GM12878 (cell line): ENCODE measurements at regions not wholly inside any gene's neighbourhood (a gene's known extent, or its start where the extent isn't known, plus 50 kb on each side); places are given as distances from the start of the nearest gene placed in this dataset.

ENCODE experiments used
- CEBPB ChIP-seq, 2 experiments: fragments of 150-350 bp in 1 of 2; IDR thresholded peaks; 2 replicates each; pipeline ENCODE4 v1.6.1; 2012 to 2014; ENCODE audit warnings: low read depth in 2 of 2, low read length in 2 of 2, borderline replicate concordance in 1 of 2, inconsistent platforms in 1 of 2
- CHD1 ChIP-seq: IDR thresholded peaks from 2 replicates; pipeline ENCODE4 v1.6.1; 2012; ENCODE audit warnings: low read depth, low read length, improper control_type of control experiment
- CREB1 ChIP-seq: IDR thresholded peaks from 2 replicates; pipeline ENCODE4 v1.6.1; 2012; ENCODE audit warnings: low read depth, mild to moderate bottlenecking, inconsistent platforms
- DPF2 ChIP-seq: fragments of 450-650 bp; IDR thresholded peaks from 2 replicates; pipeline ENCODE4 v1.6.1; 2017; ENCODE audit warnings: mild to moderate bottlenecking
- FOS ChIP-seq: IDR thresholded peaks from 3 replicates; pipeline ENCODE4 v1.6.1; 2011; ENCODE audit warnings: borderline replicate concordance; ENCODE audit not compliant: insufficient read length; ENCODE audit errors: extremely low read depth
- GABPA ChIP-seq: IDR thresholded peaks from 2 replicates; pipeline ENCODE4 v1.6.1; 2014; ENCODE audit warnings: antibody characterized with exemption, low read depth, mild to moderate bottlenecking, inconsistent platforms
- KAT2A ChIP-seq: conservative IDR thresholded peaks from 2 replicates; pipeline ENCODE4 v1.6.1; 2011; ENCODE audit warnings: low read depth, low read length; ENCODE audit not compliant: control insufficient read depth
- MEF2B ChIP-seq: fragments of 450-650 bp; IDR thresholded peaks from 2 replicates; pipeline ENCODE4 v1.6.1; 2018; ENCODE audit warnings: mild to moderate bottlenecking, moderate library complexity; ENCODE audit not compliant: partially characterized antibody, poor library complexity, severe bottlenecking
- MXI1 ChIP-seq: fragments of 150-350 bp; IDR thresholded peaks from 2 replicates; pipeline ENCODE4 v1.6.1; 2011; ENCODE audit warnings: low read depth, mild to moderate bottlenecking, inconsistent platforms, low read length, improper control_type of control experiment
- SIN3A ChIP-seq: IDR thresholded peaks from 2 replicates; pipeline ENCODE4 v1.6.1; 2012; ENCODE audit warnings: low read depth, low read length, improper control_type of control experiment
- SMAD1 ChIP-seq: fragments of 450-650 bp; IDR thresholded peaks from 2 replicates; pipeline ENCODE4 v1.6.1; 2018; ENCODE audit warnings: mild to moderate bottlenecking, low read depth; ENCODE audit not compliant: partially characterized antibody
- SPI1 ChIP-seq: IDR thresholded peaks from 2 replicates; pipeline ENCODE4 v1.6.1; 2011; ENCODE audit warnings: low read depth, mild to moderate bottlenecking, low read length, moderate library complexity, borderline replicate concordance; ENCODE audit not compliant: insufficient read depth
- ZNF217 ChIP-seq: fragments of 450-650 bp; IDR thresholded peaks from 2 replicates; pipeline ENCODE4 v1.6.1; 2017; ENCODE audit warnings: antibody characterized with exemption, mild to moderate bottlenecking
- TF ChIP-seq, protein P1 (sequence below), 3 experiments: IDR thresholded peaks in 2 of 3; conservative IDR thresholded peaks in 1 of 3; 2 replicates each; pipeline ENCODE4 v1.5.1; 2011; ENCODE audit warnings: low read depth in 3 of 3, low read length in 3 of 3, mild to moderate bottlenecking in 3 of 3, control low read depth in 2 of 3, moderate library complexity in 2 of 3, inconsistent platforms in 1 of 3, mixed read lengths in 1 of 3; ENCODE audit not compliant: control insufficient read depth in 2 of 3, insufficient read depth in 1 of 3; ENCODE audit errors: extremely low read depth in 1 of 3
- TF ChIP-seq, protein P2 (sequence below): fragments of 450-650 bp; formaldehyde crosslinking; IDR thresholded peaks from 2 replicates; pipeline ENCODE4 v1.5.0; 2022; ENCODE audit warnings: mild to moderate bottlenecking, missing genetic modification characterization
- TF ChIP-seq, protein P3 (sequence below): IDR thresholded peaks from 2 replicates; pipeline ENCODE4 v1.6.1; 2012; ENCODE audit warnings: improper control_type of control experiment, low read depth, low read length; ENCODE audit not compliant: insufficient replicate concordance
- TF ChIP-seq, protein P4 (sequence below): fragments of 450-650 bp; IDR thresholded peaks from 2 replicates; pipeline ENCODE4 v1.6.1; 2017; ENCODE audit warnings: low read depth, mild to moderate bottlenecking, moderate library complexity

DNA sequence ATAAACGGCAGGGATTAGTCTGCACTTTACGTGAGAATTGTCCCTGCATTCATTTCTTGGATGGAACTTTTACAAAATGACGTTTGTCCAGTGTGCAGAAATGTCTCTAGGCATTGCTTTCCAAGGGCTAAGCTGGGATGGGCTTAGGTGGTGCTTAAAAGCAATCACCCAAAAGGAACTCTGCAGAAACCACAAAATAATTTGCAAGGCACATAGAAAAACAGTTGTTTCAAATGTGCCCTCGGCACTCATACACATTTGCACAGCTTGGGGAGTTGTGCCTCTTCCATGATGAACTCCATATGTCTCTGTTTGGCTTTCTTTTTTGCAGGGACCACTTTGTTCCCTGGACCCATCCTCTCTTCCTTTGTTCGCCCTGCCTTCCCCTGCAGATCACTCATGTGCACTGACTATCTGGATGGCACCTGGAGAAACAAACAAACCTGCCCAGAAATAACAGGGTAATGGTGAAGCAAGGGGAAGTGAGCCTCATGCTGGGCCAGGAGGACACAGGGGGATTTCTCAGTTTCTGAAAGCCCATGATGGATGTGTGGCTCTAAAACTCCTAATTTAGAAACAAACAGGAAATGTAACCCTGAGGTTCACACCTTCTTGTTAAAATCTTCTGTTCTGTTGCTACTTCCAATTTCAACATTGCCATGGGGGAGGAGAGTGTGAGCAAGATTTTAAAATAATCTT is 150.2 kb downstream of the SNX19 start (continued):
- TF ChIP-seq, protein P1, sequence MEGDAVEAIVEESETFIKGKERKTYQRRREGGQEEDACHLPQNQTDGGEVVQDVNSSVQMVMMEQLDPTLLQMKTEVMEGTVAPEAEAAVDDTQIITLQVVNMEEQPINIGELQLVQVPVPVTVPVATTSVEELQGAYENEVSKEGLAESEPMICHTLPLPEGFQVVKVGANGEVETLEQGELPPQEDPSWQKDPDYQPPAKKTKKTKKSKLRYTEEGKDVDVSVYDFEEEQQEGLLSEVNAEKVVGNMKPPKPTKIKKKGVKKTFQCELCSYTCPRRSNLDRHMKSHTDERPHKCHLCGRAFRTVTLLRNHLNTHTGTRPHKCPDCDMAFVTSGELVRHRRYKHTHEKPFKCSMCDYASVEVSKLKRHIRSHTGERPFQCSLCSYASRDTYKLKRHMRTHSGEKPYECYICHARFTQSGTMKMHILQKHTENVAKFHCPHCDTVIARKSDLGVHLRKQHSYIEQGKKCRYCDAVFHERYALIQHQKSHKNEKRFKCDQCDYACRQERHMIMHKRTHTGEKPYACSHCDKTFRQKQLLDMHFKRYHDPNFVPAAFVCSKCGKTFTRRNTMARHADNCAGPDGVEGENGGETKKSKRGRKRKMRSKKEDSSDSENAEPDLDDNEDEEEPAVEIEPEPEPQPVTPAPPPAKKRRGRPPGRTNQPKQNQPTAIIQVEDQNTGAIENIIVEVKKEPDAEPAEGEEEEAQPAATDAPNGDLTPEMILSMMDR (IDR thresholded peaks at IDR 0.05 in 2 of 3, conservative IDR thresholded peaks at IDR 0.05 in 1 of 3; ENCODE audit: control insufficient read depth in 2 of 3, extremely low read depth in 1 of 3, insufficient read depth in 1 of 3, low read depth in 3 of 3, low read length in 3 of 3), result no peak
- TF ChIP-seq MXI1 (no peak; the same call in 1 of the 2 replicates), DPF2 (peak; percentile 97), FOS (no peak), GABPA (no peak), ZNF217 (peak; percentile 56), CHD1 (no peak), SIN3A (no peak), MEF2B (peak; percentile 99), SMAD1 (no peak), CREB1 (no peak), CEBPB (IDR thresholded peaks at IDR 0.05; ENCODE audit: borderline replicate concordance in 1 of 2, low read depth in 2 of 2, low read length in 2 of 2) (no peak), SPI1 (peak; percentile 95), KAT2A (no peak)
- TF ChIP-seq, protein P2, sequence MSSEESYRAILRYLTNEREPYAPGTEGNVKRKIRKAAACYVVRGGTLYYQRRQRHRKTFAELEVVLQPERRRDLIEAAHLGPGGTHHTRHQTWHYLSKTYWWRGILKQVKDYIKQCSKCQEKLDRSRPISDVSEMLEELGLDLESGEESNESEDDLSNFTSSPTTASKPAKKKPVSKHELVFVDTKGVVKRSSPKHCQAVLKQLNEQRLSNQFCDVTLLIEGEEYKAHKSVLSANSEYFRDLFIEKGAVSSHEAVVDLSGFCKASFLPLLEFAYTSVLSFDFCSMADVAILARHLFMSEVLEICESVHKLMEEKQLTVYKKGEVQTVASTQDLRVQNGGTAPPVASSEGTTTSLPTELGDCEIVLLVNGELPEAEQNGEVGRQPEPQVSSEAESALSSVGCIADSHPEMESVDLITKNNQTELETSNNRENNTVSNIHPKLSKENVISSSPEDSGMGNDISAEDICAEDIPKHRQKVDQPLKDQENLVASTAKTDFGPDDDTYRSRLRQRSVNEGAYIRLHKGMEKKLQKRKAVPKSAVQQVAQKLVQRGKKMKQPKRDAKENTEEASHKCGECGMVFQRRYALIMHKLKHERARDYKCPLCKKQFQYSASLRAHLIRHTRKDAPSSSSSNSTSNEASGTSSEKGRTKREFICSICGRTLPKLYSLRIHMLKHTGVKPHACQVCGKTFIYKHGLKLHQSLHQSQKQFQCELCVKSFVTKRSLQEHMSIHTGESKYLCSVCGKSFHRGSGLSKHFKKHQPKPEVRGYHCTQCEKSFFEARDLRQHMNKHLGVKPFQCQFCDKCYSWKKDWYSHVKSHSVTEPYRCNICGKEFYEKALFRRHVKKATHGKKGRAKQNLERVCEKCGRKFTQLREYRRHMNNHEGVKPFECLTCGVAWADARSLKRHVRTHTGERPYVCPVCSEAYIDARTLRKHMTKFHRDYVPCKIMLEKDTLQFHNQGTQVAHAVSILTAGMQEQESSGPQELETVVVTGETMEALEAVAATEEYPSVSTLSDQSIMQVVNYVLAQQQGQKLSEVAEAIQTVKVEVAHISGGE (CRISPR knock-in tag), result no peak
- TF ChIP-seq, protein P3, sequence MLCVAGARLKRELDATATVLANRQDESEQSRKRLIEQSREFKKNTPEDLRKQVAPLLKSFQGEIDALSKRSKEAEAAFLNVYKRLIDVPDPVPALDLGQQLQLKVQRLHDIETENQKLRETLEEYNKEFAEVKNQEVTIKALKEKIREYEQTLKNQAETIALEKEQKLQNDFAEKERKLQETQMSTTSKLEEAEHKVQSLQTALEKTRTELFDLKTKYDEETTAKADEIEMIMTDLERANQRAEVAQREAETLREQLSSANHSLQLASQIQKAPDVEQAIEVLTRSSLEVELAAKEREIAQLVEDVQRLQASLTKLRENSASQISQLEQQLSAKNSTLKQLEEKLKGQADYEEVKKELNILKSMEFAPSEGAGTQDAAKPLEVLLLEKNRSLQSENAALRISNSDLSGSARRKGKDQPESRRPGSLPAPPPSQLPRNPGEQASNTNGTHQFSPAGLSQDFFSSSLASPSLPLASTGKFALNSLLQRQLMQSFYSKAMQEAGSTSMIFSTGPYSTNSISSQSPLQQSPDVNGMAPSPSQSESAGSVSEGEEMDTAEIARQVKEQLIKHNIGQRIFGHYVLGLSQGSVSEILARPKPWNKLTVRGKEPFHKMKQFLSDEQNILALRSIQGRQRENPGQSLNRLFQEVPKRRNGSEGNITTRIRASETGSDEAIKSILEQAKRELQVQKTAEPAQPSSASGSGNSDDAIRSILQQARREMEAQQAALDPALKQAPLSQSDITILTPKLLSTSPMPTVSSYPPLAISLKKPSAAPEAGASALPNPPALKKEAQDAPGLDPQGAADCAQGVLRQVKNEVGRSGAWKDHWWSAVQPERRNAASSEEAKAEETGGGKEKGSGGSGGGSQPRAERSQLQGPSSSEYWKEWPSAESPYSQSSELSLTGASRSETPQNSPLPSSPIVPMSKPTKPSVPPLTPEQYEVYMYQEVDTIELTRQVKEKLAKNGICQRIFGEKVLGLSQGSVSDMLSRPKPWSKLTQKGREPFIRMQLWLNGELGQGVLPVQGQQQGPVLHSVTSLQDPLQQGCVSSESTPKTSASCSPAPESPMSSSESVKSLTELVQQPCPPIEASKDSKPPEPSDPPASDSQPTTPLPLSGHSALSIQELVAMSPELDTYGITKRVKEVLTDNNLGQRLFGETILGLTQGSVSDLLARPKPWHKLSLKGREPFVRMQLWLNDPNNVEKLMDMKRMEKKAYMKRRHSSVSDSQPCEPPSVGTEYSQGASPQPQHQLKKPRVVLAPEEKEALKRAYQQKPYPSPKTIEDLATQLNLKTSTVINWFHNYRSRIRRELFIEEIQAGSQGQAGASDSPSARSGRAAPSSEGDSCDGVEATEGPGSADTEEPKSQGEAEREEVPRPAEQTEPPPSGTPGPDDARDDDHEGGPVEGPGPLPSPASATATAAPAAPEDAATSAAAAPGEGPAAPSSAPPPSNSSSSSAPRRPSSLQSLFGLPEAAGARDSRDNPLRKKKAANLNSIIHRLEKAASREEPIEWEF, result no peak
- TF ChIP-seq, protein P4, sequence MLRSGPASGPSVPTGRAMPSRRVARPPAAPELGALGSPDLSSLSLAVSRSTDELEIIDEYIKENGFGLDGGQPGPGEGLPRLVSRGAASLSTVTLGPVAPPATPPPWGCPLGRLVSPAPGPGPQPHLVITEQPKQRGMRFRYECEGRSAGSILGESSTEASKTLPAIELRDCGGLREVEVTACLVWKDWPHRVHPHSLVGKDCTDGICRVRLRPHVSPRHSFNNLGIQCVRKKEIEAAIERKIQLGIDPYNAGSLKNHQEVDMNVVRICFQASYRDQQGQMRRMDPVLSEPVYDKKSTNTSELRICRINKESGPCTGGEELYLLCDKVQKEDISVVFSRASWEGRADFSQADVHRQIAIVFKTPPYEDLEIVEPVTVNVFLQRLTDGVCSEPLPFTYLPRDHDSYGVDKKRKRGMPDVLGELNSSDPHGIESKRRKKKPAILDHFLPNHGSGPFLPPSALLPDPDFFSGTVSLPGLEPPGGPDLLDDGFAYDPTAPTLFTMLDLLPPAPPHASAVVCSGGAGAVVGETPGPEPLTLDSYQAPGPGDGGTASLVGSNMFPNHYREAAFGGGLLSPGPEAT, result peak; percentile 97
